Fibroblast of lung (primary cell): ENCODE measurements at regions not wholly inside any gene's neighbourhood (a gene's known extent, or its start where the extent isn't known, plus 50 kb on each side); places are given as distances from the start of the nearest gene placed in this dataset.

ENCODE experiments used
- DNase-seq, 2 donors: peaks; one replicate each; pipeline versions ENCODE4 v3.0.0 to v3.0.0-alpha.2; 2010; ENCODE audit warnings: low read depth in 2 of 2
- H2AFZ ChIP-seq: 2 replicates; pipeline ENCODE4 v1.5.1; 2012; ENCODE audit warnings: low read length, control low read depth, inconsistent platforms
- H3K27ac ChIP-seq: 2 replicates; pipeline ENCODE4 v1.5.1; 2011; ENCODE audit warnings: low read length, control low read depth; ENCODE audit not compliant: insufficient read depth
- H3K27me3 ChIP-seq: 2 replicates; pipeline ENCODE4 v1.5.1; 2011; ENCODE audit warnings: mild to moderate bottlenecking, low read length; ENCODE audit not compliant: control insufficient read depth, insufficient read depth
- H3K36me3 ChIP-seq: 2 replicates; pipeline ENCODE4 v1.5.1; 2011; ENCODE audit warnings: low read length; ENCODE audit not compliant: control insufficient read depth, insufficient read depth
- H3K4me1 ChIP-seq: 2 replicates; pipeline ENCODE4 v1.5.1; 2011; ENCODE audit warnings: low read length; ENCODE audit not compliant: control insufficient read depth, insufficient read depth; ENCODE audit errors: extremely low read depth
- H3K4me2 ChIP-seq: 2 replicates; pipeline ENCODE4 v1.5.1; 2011; ENCODE audit warnings: low read length, control low read depth; ENCODE audit not compliant: insufficient read depth; ENCODE audit errors: extremely low read depth
- H3K4me3 ChIP-seq, 4 experiments: fragments of 200-600 bp in 1 of 4; sonication (generic) in 1 of 4; replicated peaks in 1 of 4; 2 replicates each; pipeline ENCODE4 v1.5.1; 2011 to 2016; ENCODE audit warnings: low read length in 4 of 4, low read depth in 3 of 4, mild to moderate bottlenecking in 3 of 4, control low read depth in 2 of 4, inconsistent platforms in 1 of 4, mixed read lengths in 1 of 4; ENCODE audit not compliant: insufficient read depth in 1 of 4; ENCODE audit errors: control extremely low read depth in 1 of 4
- H3K79me2 ChIP-seq: 2 replicates; pipeline ENCODE4 v1.5.1; 2012; ENCODE audit warnings: mild to moderate bottlenecking, low read length, inconsistent platforms; ENCODE audit not compliant: control insufficient read depth, insufficient read depth
- H3K9ac ChIP-seq: 2 replicates; pipeline ENCODE4 v1.5.1; 2011; ENCODE audit warnings: mild to moderate bottlenecking, low read length, control low read depth; ENCODE audit not compliant: insufficient read depth
- H3K9me3 ChIP-seq: 2 replicates; pipeline ENCODE4 v1.5.1; 2012; ENCODE audit warnings: low read depth, low read length; ENCODE audit not compliant: control insufficient read depth, insufficient read depth
- H4K20me1 ChIP-seq: 2 replicates; pipeline ENCODE4 v1.5.1; 2011; ENCODE audit warnings: low read length; ENCODE audit not compliant: control insufficient read depth, insufficient read depth; ENCODE audit errors: extremely low read depth
- EZH2 ChIP-seq: IDR thresholded peaks from 2 replicates; pipeline ENCODE4 v1.5.1; 2012; ENCODE audit warnings: low read length, control low read depth, mild to moderate bottlenecking; ENCODE audit errors: missing control alignments
- TF ChIP-seq, protein P1 (sequence below), 2 donors: IDR thresholded peaks in 1 of 2; conservative IDR thresholded peaks in 1 of 2; 1 replicate in 1 of 2; 2 replicates in 1 of 2; pipeline ENCODE4 v1.5.1; 2011 to 2012; ENCODE audit warnings: low read length in 2 of 2, control low read depth in 1 of 2, inconsistent platforms in 1 of 2, low read depth in 1 of 2, mild to moderate bottlenecking in 1 of 2

GRCh38 chr7:42476255-42476654 lies 239.2 kb upstream of the GLI3 start:
- Histone ChIP-seq H3K27ac (no peak overlapping the region), H3K4me1 (no peaks in the 10 kb centered on the region), H3K36me3 (no peaks in the 10 kb centered on the region), H3K9ac (no peak overlapping the region), H3K79me2 (no peaks in the 10 kb centered on the region), H2AFZ (no peak overlapping the region), H3K27me3 (no peaks in the 10 kb centered on the region), H3K4me2 (no peak overlapping the region), H4K20me1 (no peaks in the 10 kb centered on the region), H3K9me3 (no peaks in the 10 kb centered on the region), H3K4me3 (no peak overlapping the region)
- DNase-seq, result no peak
- TF ChIP-seq EZH2, result no peak
- TF ChIP-seq, protein P1, sequence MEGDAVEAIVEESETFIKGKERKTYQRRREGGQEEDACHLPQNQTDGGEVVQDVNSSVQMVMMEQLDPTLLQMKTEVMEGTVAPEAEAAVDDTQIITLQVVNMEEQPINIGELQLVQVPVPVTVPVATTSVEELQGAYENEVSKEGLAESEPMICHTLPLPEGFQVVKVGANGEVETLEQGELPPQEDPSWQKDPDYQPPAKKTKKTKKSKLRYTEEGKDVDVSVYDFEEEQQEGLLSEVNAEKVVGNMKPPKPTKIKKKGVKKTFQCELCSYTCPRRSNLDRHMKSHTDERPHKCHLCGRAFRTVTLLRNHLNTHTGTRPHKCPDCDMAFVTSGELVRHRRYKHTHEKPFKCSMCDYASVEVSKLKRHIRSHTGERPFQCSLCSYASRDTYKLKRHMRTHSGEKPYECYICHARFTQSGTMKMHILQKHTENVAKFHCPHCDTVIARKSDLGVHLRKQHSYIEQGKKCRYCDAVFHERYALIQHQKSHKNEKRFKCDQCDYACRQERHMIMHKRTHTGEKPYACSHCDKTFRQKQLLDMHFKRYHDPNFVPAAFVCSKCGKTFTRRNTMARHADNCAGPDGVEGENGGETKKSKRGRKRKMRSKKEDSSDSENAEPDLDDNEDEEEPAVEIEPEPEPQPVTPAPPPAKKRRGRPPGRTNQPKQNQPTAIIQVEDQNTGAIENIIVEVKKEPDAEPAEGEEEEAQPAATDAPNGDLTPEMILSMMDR (conservative IDR thresholded peaks at IDR 0.05 in 1 of 2, IDR thresholded peaks at IDR 0.05 in 1 of 2; ENCODE audit: low read depth in 1 of 2, low read length in 2 of 2), result no peak

- no peaks in the 10 kb centered on the region for H3K36me3 ChIP-seq
- H2AFZ ChIP-seq, result no peak overlapping the region
- no peak for TF ChIP-seq EZH2
- no peak for DNase-seq
- no peaks in the 10 kb centered on the region for H4K20me1 ChIP-seq
- H3K27ac ChIP-seq, result no peak overlapping the region
- H3K27me3 ChIP-seq, result no peaks in the 10 kb centered on the region
- H3K79me2 ChIP-seq, result no peaks in the 10 kb centered on the region
- no peaks in the 10 kb centered on the region for H3K4me1 ChIP-seq
- H3K4me2 ChIP-seq, result no peak overlapping the region
- H3K4me3 ChIP-seq, result no peak overlapping the region
- H3K9ac ChIP-seq, result no peak overlapping the region
- no peaks in the 10 kb centered on the region for H3K9me3 ChIP-seq
These were observed 238.1 kb upstream of the GLI3 start for GRCh38 chr7:42475082-42475481.

DNA sequence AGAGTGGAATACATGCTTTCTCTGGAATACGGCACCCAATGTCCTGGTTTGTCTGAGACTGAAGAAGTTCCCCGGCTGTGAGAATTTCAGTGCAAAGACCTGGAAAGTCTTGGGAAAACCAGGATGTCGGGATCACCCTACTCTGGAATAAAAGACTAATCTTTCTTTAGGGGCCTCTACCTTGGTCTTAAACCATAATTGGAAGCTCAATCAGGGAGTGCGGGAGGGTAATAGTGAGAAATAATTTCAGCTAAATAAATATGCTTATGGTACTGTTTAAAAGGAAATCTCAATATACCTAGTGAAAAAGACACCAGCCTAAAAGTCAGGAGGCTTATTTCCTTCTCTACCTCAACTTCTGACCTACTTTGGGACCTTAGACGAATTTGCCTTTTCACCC lies 236.1 kb upstream of the GLI3 start:
- no peaks in the 10 kb centered on the region for H3K36me3 ChIP-seq
- H3K4me1 ChIP-seq, result no peaks in the 10 kb centered on the region
- no peak overlapping the region for H3K9ac ChIP-seq
- no peak overlapping the region for H2AFZ ChIP-seq
- no peaks in the 10 kb centered on the region for H3K79me2 ChIP-seq
- no peaks in the 10 kb centered on the region for H4K20me1 ChIP-seq
- H3K27ac ChIP-seq, result no peak overlapping the region
- H3K9me3 ChIP-seq, result no peaks in the 10 kb centered on the region
- H3K4me2 ChIP-seq, result no peak overlapping the region
- H3K4me3 ChIP-seq, result no peak overlapping the region
- no peak for DNase-seq
- TF ChIP-seq, protein P1 (conservative IDR thresholded peaks at IDR 0.05 in 1 of 2, IDR thresholded peaks at IDR 0.05 in 1 of 2; ENCODE audit: low read depth in 1 of 2, low read length in 2 of 2), result no peak
- TF ChIP-seq EZH2, result no peak
- no peaks in the 10 kb centered on the region for H3K27me3 ChIP-seq
